OCI-LY7 (cell line): ENCODE measurements at regions not wholly inside any gene's neighbourhood (a gene's known extent, or its start where the extent isn't known, plus 50 kb on each side); places are given as distances from the start of the nearest gene placed in this dataset.

ENCODE experiments used
- CTCF ChIP-seq: fragments of 200-600 bp; sonication (generic); conservative IDR thresholded peaks from 2 replicates; pipeline ENCODE4 v1.5.1; 2014; ENCODE audit warnings: mild to moderate bottlenecking, antibody characterized with exemption, low read length, moderate library complexity, mixed read lengths
- EZH2phosphoT487 ChIP-seq: fragments of 200-600 bp; sonication (generic); IDR thresholded peaks from 2 replicates; pipeline ENCODE4 v1.6.1; 2018; ENCODE audit warnings: low read depth, borderline replicate concordance, mild to moderate bottlenecking, mixed run types, antibody characterized with exemption, low read length, moderate library complexity, mixed read lengths

DNA sequence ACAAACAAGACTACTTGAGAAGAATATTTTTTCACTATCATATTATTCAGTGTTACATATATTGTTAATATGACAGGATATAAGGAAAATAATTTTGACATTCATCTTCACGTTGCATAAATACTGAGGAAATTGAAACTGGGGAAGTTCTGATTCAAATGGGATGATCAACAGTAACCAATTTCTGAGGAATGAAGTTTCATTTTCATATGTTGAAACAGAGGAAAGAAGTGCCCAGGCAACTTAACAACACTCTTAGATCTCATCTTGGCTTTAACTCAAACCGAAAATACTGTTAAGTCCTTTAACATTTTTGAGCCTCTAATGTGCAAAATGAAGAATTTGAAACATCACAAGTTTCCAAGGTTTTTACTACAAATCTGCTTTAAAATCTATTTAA lies 612.2 kb upstream of the VRK2 start:
- no peak for TF ChIP-seq CTCF
- TF ChIP-seq EZH2phosphoT487, result no peak
